H9 (cell line): ENCODE measurements at regions not wholly inside any gene's neighbourhood (a gene's known extent, or its start where the extent isn't known, plus 50 kb on each side); places are given as distances from the start of the nearest gene placed in this dataset.

ENCODE experiments used
- DNase-seq: peaks from one replicate; pipeline ENCODE4 v3.0.0-alpha.2; 2017
- H2AFZ ChIP-seq: one replicate; pipeline ENCODE4 v1.6.1; 2013; ENCODE audit warnings: mild to moderate bottlenecking, low read length, control low read depth, moderate library complexity
- H2AK5ac ChIP-seq: 2 replicates; pipeline ENCODE4 v1.6.1; 2013; ENCODE audit warnings: low read length, control low read depth, mixed read lengths; ENCODE audit not compliant: insufficient read length
- H2BK120ac ChIP-seq: one replicate; pipeline ENCODE4 v1.6.1; 2013; ENCODE audit warnings: low read depth, mild to moderate bottlenecking, low read length, control low read depth, inconsistent platforms; ENCODE audit not compliant: poor library complexity, severe bottlenecking
- H2BK12ac ChIP-seq: 2 replicates; pipeline ENCODE4 v1.6.1; 2013; ENCODE audit warnings: low read length, control low read depth, mixed read lengths, low read depth; ENCODE audit not compliant: insufficient read length
- H2BK15ac ChIP-seq: 2 replicates; pipeline ENCODE4 v1.6.1; 2013; ENCODE audit warnings: low read depth, low read length, control low read depth
- H2BK20ac ChIP-seq: one replicate; pipeline ENCODE4 v1.6.1; 2013; ENCODE audit warnings: low read depth, mild to moderate bottlenecking, low read length, control low read depth, inconsistent platforms; ENCODE audit not compliant: poor library complexity, severe bottlenecking
- H2BK5ac ChIP-seq: 2 replicates; pipeline ENCODE4 v1.6.1; 2013; ENCODE audit warnings: low read length, control low read depth, mixed read lengths; ENCODE audit not compliant: insufficient read length
- H3K14ac ChIP-seq: 2 replicates; pipeline ENCODE4 v1.6.1; 2013; ENCODE audit warnings: low read length, control low read depth; ENCODE audit not compliant: insufficient read depth
- H3K18ac ChIP-seq: 2 replicates; pipeline ENCODE4 v1.6.1; 2013; ENCODE audit warnings: low read depth, mild to moderate bottlenecking, mixed read lengths, low read length, control low read depth; ENCODE audit not compliant: insufficient read length
- H3K23ac ChIP-seq: 2 replicates; pipeline ENCODE4 v1.6.1; 2013; ENCODE audit warnings: low read length, control low read depth, mixed read lengths, low read depth; ENCODE audit not compliant: insufficient read length
- H3K23me2 ChIP-seq: 2 replicates; pipeline ENCODE4 v1.6.1; 2013; ENCODE audit warnings: low read depth, mild to moderate bottlenecking, mixed read lengths, low read length, control low read depth; ENCODE audit not compliant: insufficient read length, poor library complexity, severe bottlenecking
- H3K27ac ChIP-seq: 2 replicates; pipeline ENCODE4 v1.5.1; 2013; ENCODE audit warnings: low read length, control low read depth, mixed read lengths, low read depth; ENCODE audit not compliant: insufficient read length
- H3K27me3 ChIP-seq: 2 replicates; pipeline ENCODE4 v1.6.1; 2013; ENCODE audit warnings: low read length, control low read depth, inconsistent platforms; ENCODE audit not compliant: insufficient read depth
- H3K4ac ChIP-seq: 2 replicates; pipeline ENCODE4 v1.6.1; 2013; ENCODE audit warnings: low read depth, mild to moderate bottlenecking, control low read depth, inconsistent platforms, low read length, moderate library complexity
- H3K4me1 ChIP-seq: 2 replicates; pipeline ENCODE4 v1.6.1; 2013; ENCODE audit warnings: low read length, control low read depth, inconsistent platforms; ENCODE audit not compliant: insufficient read depth
- H3K4me2 ChIP-seq: 2 replicates; pipeline ENCODE4 v1.6.1; 2013; ENCODE audit warnings: low read length, control low read depth, mixed read lengths; ENCODE audit not compliant: insufficient read length, insufficient read depth
- H3K56ac ChIP-seq: 2 replicates; pipeline ENCODE4 v1.6.1; 2013; ENCODE audit warnings: low read depth, mild to moderate bottlenecking, mixed read lengths, low read length, control low read depth; ENCODE audit not compliant: insufficient read length
- H3K79me1 ChIP-seq: 2 replicates; pipeline ENCODE4 v1.6.1; 2013; ENCODE audit warnings: low read depth, mild to moderate bottlenecking, moderate library complexity, low read length, control low read depth, inconsistent platforms; ENCODE audit not compliant: insufficient read depth, poor library complexity, severe bottlenecking
- H3K79me2 ChIP-seq: 2 replicates; pipeline ENCODE4 v1.6.1; 2013; ENCODE audit warnings: low read length, control low read depth, inconsistent platforms; ENCODE audit not compliant: insufficient read depth
- H3K9ac ChIP-seq: 2 replicates; pipeline ENCODE4 v1.6.1; 2013; ENCODE audit warnings: low read length, control low read depth, mixed read lengths; ENCODE audit not compliant: insufficient read length; ENCODE audit errors: extremely low read depth
- H3K9me3 ChIP-seq: one replicate; pipeline ENCODE4 v1.6.1; 2013; ENCODE audit warnings: low read depth, low read length, inconsistent platforms; ENCODE audit not compliant: control insufficient read depth
- H3T11ph ChIP-seq: one replicate; pipeline ENCODE4 v1.6.1; 2013; ENCODE audit warnings: mild to moderate bottlenecking, low read length, control low read depth, inconsistent platforms
- H4K20me1 ChIP-seq: one replicate; pipeline ENCODE4 v1.6.1; 2013; ENCODE audit not compliant: control insufficient read depth, insufficient read length, insufficient read depth
- H4K5ac ChIP-seq: 2 replicates; pipeline ENCODE4 v1.6.1; 2013; ENCODE audit warnings: low read depth, mild to moderate bottlenecking, mixed read lengths, low read length, control low read depth; ENCODE audit not compliant: insufficient read length
- H4K8ac ChIP-seq: replicated peaks from 2 replicates; pipeline ENCODE4 v1.6.1; 2013; ENCODE audit warnings: low read length, control low read depth, mixed read lengths, low read depth; ENCODE audit not compliant: insufficient read length
- H4K91ac ChIP-seq: 2 replicates; pipeline ENCODE4 v1.6.1; 2013; ENCODE audit warnings: low read depth, mild to moderate bottlenecking, moderate library complexity, mixed read lengths, low read length, control low read depth; ENCODE audit not compliant: insufficient read length
- H3K27ac Mint-ChIP-seq, 3 experiments: 2 replicates in 2 of 3; 3 replicates in 1 of 3; pipeline ENCODE4 v1.8.0; 2020 to 2021; ENCODE audit warnings: mixed read lengths in 3 of 3, mild to moderate bottlenecking in 1 of 3, moderate library complexity in 1 of 3
- H3K27me3 Mint-ChIP-seq: 2 replicates; pipeline ENCODE4 v1.8.0; 2021; ENCODE audit warnings: low read depth, mild to moderate bottlenecking, moderate library complexity, mixed read lengths
- H3K36me3 Mint-ChIP-seq, 3 experiments: 2 replicates in 2 of 3; 3 replicates in 1 of 3; pipeline ENCODE4 v1.8.0; 2020 to 2021; ENCODE audit warnings: low read depth in 3 of 3, mixed read lengths in 3 of 3; ENCODE audit not compliant: insufficient read depth in 1 of 3
- H3K4me1 Mint-ChIP-seq, 2 experiments: 2 replicates each; pipeline ENCODE4 v1.8.0; 2020; ENCODE audit warnings: mixed read lengths in 2 of 2
- H3K4me3 Mint-ChIP-seq, 2 experiments: 2 replicates in 1 of 2; 3 replicates in 1 of 2; pipeline ENCODE4 v1.8.0; 2020 to 2021; ENCODE audit warnings: mild to moderate bottlenecking in 2 of 2, mixed read lengths in 2 of 2, moderate library complexity in 1 of 2
- H3K9me3 Mint-ChIP-seq, 2 experiments: 2 replicates in 1 of 2; 3 replicates in 1 of 2; pipeline ENCODE4 v1.8.0; 2020; ENCODE audit warnings: mild to moderate bottlenecking in 2 of 2, mixed read lengths in 2 of 2, moderate library complexity in 1 of 2
- WGBS: extraction: QIAGEN DNeasy Blood & Tissue Kit; methylation state at CpG from one replicate; pipeline ENCODE4 v1.1.7; 2013; ENCODE audit warnings: missing lambda C conversion rate, low lambda C conversion rate, mixed read lengths; ENCODE audit not compliant: insufficient read length; ENCODE audit errors: extremely low coverage; 5-methylcytosine and 5-hydroxymethylcytosine counted together
- TF ChIP-seq, protein P1 (sequence below): fragments of 200-600 bp; sonication (generic); conservative IDR thresholded peaks from 3 replicates; pipeline ENCODE4 v1.8.0; 2021; ENCODE audit warnings: antibody characterized with exemption, mild to moderate bottlenecking

DNA sequence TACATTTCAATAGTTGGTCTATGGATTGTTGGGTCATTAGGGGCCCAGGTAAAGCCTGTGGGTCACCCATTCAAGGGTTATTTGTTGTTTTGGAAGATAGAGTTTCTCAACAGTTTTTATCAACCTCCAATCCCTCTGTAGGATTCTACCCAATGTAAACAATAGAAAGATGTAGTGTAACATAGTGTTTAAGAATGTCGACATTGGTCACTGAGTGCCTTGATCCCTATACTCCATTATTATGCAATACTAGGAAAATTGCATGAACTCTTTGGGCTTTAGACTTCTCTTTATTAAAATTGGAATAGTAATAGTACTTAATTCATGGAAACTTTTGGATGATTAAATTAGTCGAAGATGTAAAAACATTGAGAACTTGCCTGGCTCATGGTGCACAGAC lies 292.1 kb downstream of the GPD2 start:
- Histone ChIP-seq H3K18ac (no peak overlapping the region), H3K14ac (no peak overlapping the region), H3K9me3 (no peaks in the 10 kb centered on the region), H4K5ac (no peak overlapping the region), H3K27me3 (no peaks in the 10 kb centered on the region), H2BK20ac (no peak overlapping the region), H3K79me1 (no peaks in the 10 kb centered on the region), H2AFZ (no peak overlapping the region), H3K4me1 (no peaks in the 10 kb centered on the region; the same call in 1 of the 2 replicates), H2BK12ac (no peak overlapping the region), H3K4me2 (no peak overlapping the region), H3K23me2 (no peaks in the 10 kb centered on the region), H2BK15ac (no peak overlapping the region), H4K20me1 (no peaks in the 10 kb centered on the region), H3K79me2 (no peaks in the 10 kb centered on the region), H3K56ac (no peak overlapping the region), H4K91ac (no peak overlapping the region), H2BK120ac (no peak overlapping the region), H2BK5ac (no peak overlapping the region), H4K8ac (no peak overlapping the region), H3T11ph (no peak overlapping the region), H3K27ac (no peak overlapping the region), H2AK5ac (no peak overlapping the region), H3K4ac (no peak overlapping the region), H3K9ac (no peak overlapping the region), H3K23ac (no peak overlapping the region)
- WGBS, result no CpG with 5 or more reads among the region's 2 CpGs
- Mint-ChIP-seq H3K27ac (no peak overlapping the region), H3K4me3 (no peak overlapping the region), H3K9me3 (peaks cover 12 to 14% of the 10 kb centered on the region in 2 experiments), H3K27me3 (peaks cover 2% of the 10 kb centered on the region; the same call in 1 of the 2 replicates), H3K4me1 (peaks cover 45 to 47% of the 10 kb centered on the region in 2 experiments), H3K36me3 (peaks cover 1 to 16% (median 14%) of the 10 kb centered on the region in 3 experiments; a peak in 5 of 7 replicates)
- TF ChIP-seq, protein P1, sequence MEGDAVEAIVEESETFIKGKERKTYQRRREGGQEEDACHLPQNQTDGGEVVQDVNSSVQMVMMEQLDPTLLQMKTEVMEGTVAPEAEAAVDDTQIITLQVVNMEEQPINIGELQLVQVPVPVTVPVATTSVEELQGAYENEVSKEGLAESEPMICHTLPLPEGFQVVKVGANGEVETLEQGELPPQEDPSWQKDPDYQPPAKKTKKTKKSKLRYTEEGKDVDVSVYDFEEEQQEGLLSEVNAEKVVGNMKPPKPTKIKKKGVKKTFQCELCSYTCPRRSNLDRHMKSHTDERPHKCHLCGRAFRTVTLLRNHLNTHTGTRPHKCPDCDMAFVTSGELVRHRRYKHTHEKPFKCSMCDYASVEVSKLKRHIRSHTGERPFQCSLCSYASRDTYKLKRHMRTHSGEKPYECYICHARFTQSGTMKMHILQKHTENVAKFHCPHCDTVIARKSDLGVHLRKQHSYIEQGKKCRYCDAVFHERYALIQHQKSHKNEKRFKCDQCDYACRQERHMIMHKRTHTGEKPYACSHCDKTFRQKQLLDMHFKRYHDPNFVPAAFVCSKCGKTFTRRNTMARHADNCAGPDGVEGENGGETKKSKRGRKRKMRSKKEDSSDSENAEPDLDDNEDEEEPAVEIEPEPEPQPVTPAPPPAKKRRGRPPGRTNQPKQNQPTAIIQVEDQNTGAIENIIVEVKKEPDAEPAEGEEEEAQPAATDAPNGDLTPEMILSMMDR, result no peak
- DNase-seq, result no peak
